BLaER1 treated with 17β-estradiol and CSF1 and Interleukin-3, amounts not matched to agents 10 nM and 100 nM (cell line): ENCODE measurements at regions not wholly inside any gene's neighbourhood (a gene's known extent, or its start where the extent isn't known, plus 50 kb on each side); places are given as distances from the start of the nearest gene placed in this dataset.

Source experiments
- H3K27ac ChIP-seq, 11 experiments: shearing (Covaris generic); formaldehyde crosslinking; 2 replicates each; pipeline ENCODE4 v1.8.1; 2022
- H3K27me3 ChIP-seq, 11 experiments: shearing (Covaris generic); formaldehyde crosslinking; 2 replicates each; pipeline ENCODE4 v1.8.1; 2022
- H3K36me3 ChIP-seq, 11 experiments: shearing (Covaris generic); formaldehyde crosslinking; 2 replicates each; pipeline ENCODE4 v1.8.1; 2022
- H3K4me1 ChIP-seq, 10 experiments: shearing (Covaris generic); formaldehyde crosslinking; 2 replicates each; pipeline ENCODE4 v1.8.1; 2022
- H3K4me2 ChIP-seq, 11 experiments: shearing (Covaris generic); formaldehyde crosslinking; 2 replicates each; pipeline ENCODE4 v1.8.1; 2022
- H3K4me3 ChIP-seq, 10 experiments: shearing (Covaris generic); formaldehyde crosslinking; 2 replicates each; pipeline ENCODE4 v1.8.1; 2022
- H3K9ac ChIP-seq, 11 experiments: shearing (Covaris generic); formaldehyde crosslinking; 2 replicates each; pipeline ENCODE4 v1.8.1; 2022
- H3K9me3 ChIP-seq, 11 experiments: shearing (Covaris generic); formaldehyde crosslinking; replicated peaks in 1 of 11; 2 replicates each; pipeline ENCODE4 v1.8.1; 2022
- H4K20me1 ChIP-seq, 11 experiments: shearing (Covaris generic); formaldehyde crosslinking; 2 replicates each; pipeline ENCODE4 v1.8.1; 2022
- Cebpa-rat ChIP-seq, 11 experiments: shearing (Covaris generic); IDR thresholded peaks; 2 replicates each; pipeline ENCODE4 v1.8.1; 2022

GRCh38 chr6:23013776-23014175, 444.4 kb downstream of the HDGFL1 start:
- H3K27ac ChIP-seq = no peak overlapping the region
- no peaks in the 10 kb centered on the region for H3K4me1 ChIP-seq
- H3K9me3 ChIP-seq = no peaks in the 10 kb centered on the region
- no peak for TF ChIP-seq Cebpa-rat (IDR thresholded peaks at IDR 0.05)
- H4K20me1 ChIP-seq = no peaks in the 10 kb centered on the region
- no peaks in the 10 kb centered on the region for H3K27me3 ChIP-seq
- H3K9ac ChIP-seq = no peak overlapping the region
- no peak overlapping the region for H3K4me2 ChIP-seq
- H3K4me3 ChIP-seq = no peak overlapping the region
- no peaks in the 10 kb centered on the region for H3K36me3 ChIP-seq

- Histone ChIP-seq H4K20me1 (no peaks in the 10 kb centered on the region), H3K4me2 (no peak overlapping the region), H3K4me1 (no peaks in the 10 kb centered on the region), H3K27ac (no peak overlapping the region), H3K4me3 (no peak overlapping the region), H3K9ac (no peak overlapping the region), H3K27me3 (no peaks in the 10 kb centered on the region), H3K36me3 (no peaks in the 10 kb centered on the region), H3K9me3 (no peaks in the 10 kb centered on the region)
- TF ChIP-seq Cebpa-rat (IDR thresholded peaks at IDR 0.05) = no peak
Measured at GRCh38 chr6:23016696-23017095, 447.3 kb downstream of the HDGFL1 start.

GRCh38 chr6:23021487-23021886, 452.1 kb downstream of the HDGFL1 start:
- Histone ChIP-seq H4K20me1 (no peaks in the 10 kb centered on the region), H3K4me1 (no peaks in the 10 kb centered on the region), H3K4me3 (no peak overlapping the region), H3K36me3 (no peaks in the 10 kb centered on the region), H3K9me3 (no peaks in the 10 kb centered on the region), H3K9ac (no peak overlapping the region), H3K4me2 (no peak overlapping the region), H3K27me3 (no peaks in the 10 kb centered on the region), H3K27ac (no peak overlapping the region)
- TF ChIP-seq Cebpa-rat (IDR thresholded peaks at IDR 0.05) = no peak

- Histone ChIP-seq H3K36me3 (no peaks in the 10 kb centered on the region), H3K27me3 (no peaks in the 10 kb centered on the region), H3K9ac (no peak overlapping the region), H3K4me2 (no peak overlapping the region), H3K4me3 (no peak overlapping the region), H3K4me1 (no peaks in the 10 kb centered on the region), H3K9me3 (no peaks in the 10 kb centered on the region), H4K20me1 (no peaks in the 10 kb centered on the region), H3K27ac (no peak overlapping the region)
- TF ChIP-seq Cebpa-rat (IDR thresholded peaks at IDR 0.05) = no peak
Measured at GRCh38 chr6:23027281-23027680, 457.9 kb downstream of the HDGFL1 start.

GRCh38 chr6:23031986-23032385, 462.6 kb downstream of the HDGFL1 start:
- no peaks in the 10 kb centered on the region for H3K27me3 ChIP-seq
- H3K4me1 ChIP-seq = no peaks in the 10 kb centered on the region
- H3K4me3 ChIP-seq = no peak overlapping the region
- no peak overlapping the region for H3K4me2 ChIP-seq
- no peak overlapping the region for H3K27ac ChIP-seq
- H4K20me1 ChIP-seq = no peaks in the 10 kb centered on the region
- H3K36me3 ChIP-seq = no peaks in the 10 kb centered on the region
- H3K9me3 ChIP-seq = no peaks in the 10 kb centered on the region
- no peak overlapping the region for H3K9ac ChIP-seq
- no peak for TF ChIP-seq Cebpa-rat (IDR thresholded peaks at IDR 0.05)

GRCh38 chr6:23034926-23035325, 465.6 kb downstream of the HDGFL1 start:
- Histone ChIP-seq H3K36me3 (no peaks in the 10 kb centered on the region), H4K20me1 (no peaks in the 10 kb centered on the region), H3K27me3 (no peaks in the 10 kb centered on the region), H3K4me3 (no peak overlapping the region), H3K4me2 (no peak overlapping the region), H3K27ac (no peak overlapping the region), H3K9me3 (no peaks in the 10 kb centered on the region), H3K4me1 (no peaks in the 10 kb centered on the region), H3K9ac (no peak overlapping the region)
- TF ChIP-seq Cebpa-rat (IDR thresholded peaks at IDR 0.05) = no peak

- no peak overlapping the region for H3K4me3 ChIP-seq
- H3K4me1 ChIP-seq = no peaks in the 10 kb centered on the region
- H3K9me3 ChIP-seq = no peaks in the 10 kb centered on the region
- H3K4me2 ChIP-seq = no peak overlapping the region
- H3K27ac ChIP-seq = no peak overlapping the region
- no peak for TF ChIP-seq Cebpa-rat (IDR thresholded peaks at IDR 0.05)
- no peaks in the 10 kb centered on the region for H3K36me3 ChIP-seq
- H3K27me3 ChIP-seq = no peaks in the 10 kb centered on the region
- no peaks in the 10 kb centered on the region for H4K20me1 ChIP-seq
- no peak overlapping the region for H3K9ac ChIP-seq
Measured at GRCh38 chr6:23036406-23036983, 467.1 kb downstream of the HDGFL1 start.

GRCh38 chr6:23040899-23041298, 471.5 kb downstream of the HDGFL1 start:
- Histone ChIP-seq H3K27me3 (no peaks in the 10 kb centered on the region), H3K4me3 (no peak overlapping the region)

GRCh38 chr6:23045280-23045679, 475.9 kb downstream of the HDGFL1 start:
- Histone ChIP-seq H3K27me3 (no peaks in the 10 kb centered on the region), H3K36me3 (no peaks in the 10 kb centered on the region), H3K4me3 (no peak overlapping the region), H3K4me2 (no peak overlapping the region), H3K9ac (no peak overlapping the region), H3K4me1 (no peaks in the 10 kb centered on the region; a peak in 1 of 20 replicates), H3K9me3 (0 out of 22 replicates have a peak, but pooled peaks cover 0 to 5% (median 0%) of the 10 kb centered on the region in 11 experiments), H4K20me1 (no peaks in the 10 kb centered on the region), H3K27ac (no peak overlapping the region)
- no peak for TF ChIP-seq Cebpa-rat (IDR thresholded peaks at IDR 0.05)

More at GRCh38 chr6:23040899-23041298, 471.5 kb downstream of the HDGFL1 start:
- Histone ChIP-seq H3K27ac (no peak overlapping the region), H3K4me1 (no peaks in the 10 kb centered on the region; a peak in 1 of 20 replicates), H3K4me2 (no peak overlapping the region), H3K9ac (no peak overlapping the region), H3K9me3 (no peaks in the 10 kb centered on the region), H3K36me3 (no peaks in the 10 kb centered on the region), H4K20me1 (no peaks in the 10 kb centered on the region)
- TF ChIP-seq Cebpa-rat (IDR thresholded peaks at IDR 0.05) = no peak

- no peaks in the 10 kb centered on the region for H3K27me3 ChIP-seq
- H3K9me3 ChIP-seq = peaks cover 0 to 9% (median 4%) of the 10 kb centered on the region in 11 experiments; a peak in 8 of 22 replicates
- H4K20me1 ChIP-seq = no peaks in the 10 kb centered on the region
- H3K27ac ChIP-seq = no peak overlapping the region
- H3K4me1 ChIP-seq = no peaks in the 10 kb centered on the region
- no peak for TF ChIP-seq Cebpa-rat (IDR thresholded peaks at IDR 0.05)
- H3K4me3 ChIP-seq = no peak overlapping the region
- H3K9ac ChIP-seq = no peak overlapping the region
- no peaks in the 10 kb centered on the region for H3K36me3 ChIP-seq
- H3K4me2 ChIP-seq = no peak overlapping the region
Measured at GRCh38 chr6:23055523-23055922, 486.2 kb downstream of the HDGFL1 start.
